OCI-LY7 (cell line): ENCODE measurements at regions not wholly inside any gene's neighbourhood (a gene's known extent, or its start where the extent isn't known, plus 50 kb on each side); places are given as distances from the start of the nearest gene placed in this dataset.

Experiments used
- CTCF ChIP-seq: fragments of 200-600 bp; sonication (generic); conservative IDR thresholded peaks from 2 replicates; pipeline ENCODE4 v1.5.1; 2014; ENCODE audit warnings: mild to moderate bottlenecking, antibody characterized with exemption, low read length, moderate library complexity, mixed read lengths
- EZH2phosphoT487 ChIP-seq: fragments of 200-600 bp; sonication (generic); IDR thresholded peaks from 2 replicates; pipeline ENCODE4 v1.6.1; 2018; ENCODE audit warnings: low read depth, borderline replicate concordance, mild to moderate bottlenecking, mixed run types, antibody characterized with exemption, low read length, moderate library complexity, mixed read lengths

- TF ChIP-seq CTCF (no peak), EZH2phosphoT487 (no peak)
Measured at GRCh38 chr16:56137269-56137668, 54.0 kb upstream of the GNAO1 start.
